Natural killer cell (primary cell): ENCODE measurements at regions not wholly inside any gene's neighbourhood (a gene's known extent, or its start where the extent isn't known, plus 50 kb on each side); places are given as distances from the start of the nearest gene placed in this dataset.
A peak's percentile ranks its signal among the peaks of the same experiment; 100 is the strongest.

Source experiments
- ATAC-seq, 3 donors: fragments of 150-1000 bp in 2 of 3; fragments of 200-7000 bp in 1 of 3; cut with Tn5 transposase; 1 replicate in 1 of 3; 2 replicates in 2 of 3; pipeline ENCODE4 v1.10.0; 2021; ENCODE audit warnings: mild to moderate bottlenecking in 2 of 3, moderate library complexity in 2 of 3
- DNase-seq, 2 donors: peaks; one replicate each; pipeline versions ENCODE4 v3.0.0 to v3.0.0-alpha.2; 2013 to 2021; ENCODE audit warnings: mixed read lengths in 1 of 2
- H3K27ac ChIP-seq: one replicate; pipeline ENCODE4 v1.5.1; 2013; ENCODE audit warnings: mild to moderate bottlenecking, low read length
- H3K27me3 ChIP-seq: one replicate; pipeline ENCODE4 v1.6.1; 2013; ENCODE audit warnings: low read length; ENCODE audit not compliant: control insufficient read depth, insufficient read depth
- H3K36me3 ChIP-seq: one replicate; pipeline ENCODE4 v1.6.1; 2013; ENCODE audit warnings: low read length; ENCODE audit not compliant: control insufficient read depth, insufficient read depth
- H3K4me1 ChIP-seq: one replicate; pipeline ENCODE4 v1.6.1; 2013; ENCODE audit warnings: low read length; ENCODE audit not compliant: control insufficient read depth, insufficient read depth
- H3K4me3 ChIP-seq: one replicate; pipeline ENCODE4 v1.5.1; 2013; ENCODE audit warnings: low read length
- H3K9me3 ChIP-seq: one replicate; pipeline ENCODE4 v1.6.1; 2013; ENCODE audit warnings: low read length; ENCODE audit not compliant: control insufficient read depth, insufficient read depth
- H3K27ac Mint-ChIP-seq, 2 donors: one replicate each; pipeline ENCODE4 v1.8.0; 2022; ENCODE audit warnings: mild to moderate bottlenecking in 2 of 2, mixed read lengths in 2 of 2, moderate library complexity in 1 of 2
- H3K27me3 Mint-ChIP-seq, 2 donors: one replicate each; pipeline ENCODE4 v1.8.0; 2022; ENCODE audit warnings: low read depth in 2 of 2, mixed read lengths in 2 of 2
- H3K36me3 Mint-ChIP-seq: one replicate; pipeline ENCODE4 v1.8.0; 2022; ENCODE audit warnings: mixed read lengths
- H3K4me1 Mint-ChIP-seq, 2 donors: one replicate each; pipeline ENCODE4 v1.8.0; 2022; ENCODE audit warnings: mixed read lengths in 2 of 2
- H3K4me3 Mint-ChIP-seq: one replicate; pipeline ENCODE4 v1.8.0; 2022; ENCODE audit warnings: mild to moderate bottlenecking, moderate library complexity, mixed read lengths
- H3K9me3 Mint-ChIP-seq, 2 donors: one replicate each; pipeline ENCODE4 v1.8.0; 2022; ENCODE audit warnings: mixed read lengths in 2 of 2
- CTCF ChIP-seq: fragments of 200-600 bp; IDR thresholded peaks from one replicate; pipeline ENCODE4 v1.8.0; 2022; ENCODE audit warnings: antibody characterized with exemption
- WGBS: methylation state at CpG from one replicate; pipeline ENCODE4 v1.1.7; 2013; ENCODE audit warnings: missing lambda C conversion rate; ENCODE audit not compliant: insufficient coverage; 5-methylcytosine and 5-hydroxymethylcytosine counted together
- intact Hi-C: fragments of 100-400 bp; cut with micrococcal nuclease; formaldehyde crosslinking; loops from one replicate; pipeline ENCODE4 v1.14.2; 2022

- Mint-ChIP-seq H3K4me3 (no peak overlapping the region), H3K9me3 (peaks cover 3 to 12% of the 10 kb centered on the region in 2 donors), H3K27me3 (peaks cover 12 to 56% of the 10 kb centered on the region in 2 donors), H3K4me1 (peaks cover 16 to 23% of the 10 kb centered on the region in 2 donors), H3K36me3 (peaks cover 24% of the 10 kb centered on the region), H3K27ac (no peak overlapping the region)
- intact Hi-C loops: loop anchor here (5.0 kb wide), 1 partner anchor 1384 kb away; the partner anchor contains the start of gene EVX1
- no peak overlapping the region for H3K27ac ChIP-seq
- peaks cover 60% of the 10 kb centered on the region for H3K9me3 ChIP-seq
- ATAC-seq (no peak), DNase-seq (peak in 1 of 2 donors; percentile 15)
- TF ChIP-seq CTCF: no peak
- WGBS: 19% methylated on average over 7 of the region's 9 CpGs
- H3K36me3 ChIP-seq: no peaks in the 10 kb centered on the region
- no peak overlapping the region for H3K4me3 ChIP-seq
- peaks cover 29% of the 10 kb centered on the region for H3K4me1 ChIP-seq
- peaks cover 100% of the 10 kb centered on the region for H3K27me3 ChIP-seq
These were observed 293.8 kb upstream of the NFE2L3 start for GRCh38 chr7:25858200-25858524.

GRCh38 chr7:25858525-25859411 lies 293.2 kb upstream of the NFE2L3 start:
- peak overlapping the region in 1 of 2 donors; percentile 82 for H3K27ac Mint-ChIP-seq

GRCh38 chr7:25859412-25860274 lies 292.4 kb upstream of the NFE2L3 start:
- WGBS: 31% methylated on average over 15 of the region's 19 CpGs
- peak in 1 of 2 donors; percentile 23 for DNase-seq
- ATAC-seq: no peak
- peaks cover 3 to 12% of the 10 kb centered on the region in 2 donors for H3K9me3 Mint-ChIP-seq
- no peaks in the 10 kb centered on the region for H3K36me3 ChIP-seq
- TF ChIP-seq CTCF: no peak
- no peak overlapping the region for H3K4me3 ChIP-seq
- peaks cover 5 to 55% of the 10 kb centered on the region in 2 donors for H3K27me3 Mint-ChIP-seq
- no peak overlapping the region for H3K27ac ChIP-seq
- peaks cover 31% of the 10 kb centered on the region for H3K36me3 Mint-ChIP-seq
- H3K27me3 ChIP-seq: peaks cover 99% of the 10 kb centered on the region
- peaks cover 16 to 23% of the 10 kb centered on the region in 2 donors for H3K4me1 Mint-ChIP-seq
- peak overlapping the region; percentile 58 for H3K4me3 Mint-ChIP-seq
- peaks cover 59% of the 10 kb centered on the region for H3K9me3 ChIP-seq
- H3K27ac Mint-ChIP-seq: peak overlapping the region; percentile 51 to 82
- peaks cover 29% of the 10 kb centered on the region for H3K4me1 ChIP-seq
- intact Hi-C loops: loop anchor here (5.0 kb wide), 1 partner anchor 1383 kb away; the partner anchor contains the start of gene EVX1

More at GRCh38 chr7:25858525-25859411, 293.2 kb upstream of the NFE2L3 start:
- Histone ChIP-seq H3K36me3 (no peaks in the 10 kb centered on the region), H3K9me3 (peaks cover 60% of the 10 kb centered on the region), H3K27me3 (peaks cover 100% of the 10 kb centered on the region), H3K27ac (no peak overlapping the region), H3K4me1 (peaks cover 29% of the 10 kb centered on the region), H3K4me3 (no peak overlapping the region)
- no peak for TF ChIP-seq CTCF
- Mint-ChIP-seq H3K9me3 (peaks cover 3 to 12% of the 10 kb centered on the region in 2 donors), H3K27me3 (peaks cover 6 to 56% of the 10 kb centered on the region in 2 donors), H3K36me3 (peaks cover 30% of the 10 kb centered on the region), H3K4me1 (peaks cover 16 to 23% of the 10 kb centered on the region in 2 donors), H3K4me3 (peak overlapping the region; percentile 58)
- intact Hi-C loops: loop anchor here (5.0 kb wide), 1 partner anchor 1384 kb away; the partner anchor contains the start of gene EVX1
- 19% methylated on average over 47 of the region's 47 CpGs for WGBS
- DNase-seq (peak in 1 of 2 donors; percentile 17), ATAC-seq (no peak)
